A673 (cell line): ENCODE measurements at regions not wholly inside any gene's neighbourhood (a gene's known extent, or its start where the extent isn't known, plus 50 kb on each side); places are given as distances from the start of the nearest gene placed in this dataset.

Experiments
- CTCF ChIP-seq: fragments of 300-800, 200-600 bp; sonication (generic); conservative IDR thresholded peaks from 2 replicates; pipeline ENCODE4 v1.5.1; 2017; ENCODE audit warnings: low read depth, mild to moderate bottlenecking, antibody characterized with exemption, low read length, moderate library complexity, mixed read lengths
- EZH2 ChIP-seq: fragments of 200-600 bp; sonication (generic); IDR thresholded peaks from 2 replicates; pipeline ENCODE4 v1.6.1; 2017; ENCODE audit warnings: borderline replicate concordance, low read depth, mild to moderate bottlenecking, mixed read lengths, antibody characterized with exemption, low read length; ENCODE audit not compliant: poor library complexity, severe bottlenecking

GRCh38 chr2:121144111-121144510 lies 140.9 kb downstream of the TFCP2L1 start:
- TF ChIP-seq CTCF (no peak), EZH2 (no peak)
